Testis (tissue), 2 donors: ENCODE measurements at regions not wholly inside any gene's neighbourhood (a gene's known extent, or its start where the extent isn't known, plus 50 kb on each side); places are given as distances from the start of the nearest gene placed in this dataset.

Experiments
- POLR2A ChIP-seq: fragments of 450-650 bp; IDR thresholded peaks from one replicate; pipeline ENCODE4 v1.6.1; 2017; ENCODE audit warnings: antibody characterized with exemption, mild to moderate bottlenecking, moderate library complexity
- TF ChIP-seq, protein P1 (sequence below), 3 experiments: fragments of 450-650 bp in 2 of 3; fragments of 200-600 bp in 1 of 3; sonication (generic) in 1 of 3; IDR thresholded peaks; one replicate each; pipeline ENCODE4 v1.5.1; 2016 to 2019; ENCODE audit warnings: antibody characterized with exemption in 3 of 3, mild to moderate bottlenecking in 2 of 3, moderate library complexity in 1 of 3

GRCh38 chr3:36633060-36633459 lies 131.3 kb downstream of the DCLK3 start:
- TF ChIP-seq, protein P1, sequence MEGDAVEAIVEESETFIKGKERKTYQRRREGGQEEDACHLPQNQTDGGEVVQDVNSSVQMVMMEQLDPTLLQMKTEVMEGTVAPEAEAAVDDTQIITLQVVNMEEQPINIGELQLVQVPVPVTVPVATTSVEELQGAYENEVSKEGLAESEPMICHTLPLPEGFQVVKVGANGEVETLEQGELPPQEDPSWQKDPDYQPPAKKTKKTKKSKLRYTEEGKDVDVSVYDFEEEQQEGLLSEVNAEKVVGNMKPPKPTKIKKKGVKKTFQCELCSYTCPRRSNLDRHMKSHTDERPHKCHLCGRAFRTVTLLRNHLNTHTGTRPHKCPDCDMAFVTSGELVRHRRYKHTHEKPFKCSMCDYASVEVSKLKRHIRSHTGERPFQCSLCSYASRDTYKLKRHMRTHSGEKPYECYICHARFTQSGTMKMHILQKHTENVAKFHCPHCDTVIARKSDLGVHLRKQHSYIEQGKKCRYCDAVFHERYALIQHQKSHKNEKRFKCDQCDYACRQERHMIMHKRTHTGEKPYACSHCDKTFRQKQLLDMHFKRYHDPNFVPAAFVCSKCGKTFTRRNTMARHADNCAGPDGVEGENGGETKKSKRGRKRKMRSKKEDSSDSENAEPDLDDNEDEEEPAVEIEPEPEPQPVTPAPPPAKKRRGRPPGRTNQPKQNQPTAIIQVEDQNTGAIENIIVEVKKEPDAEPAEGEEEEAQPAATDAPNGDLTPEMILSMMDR (IDR thresholded peaks at IDR 0.05) = no peak
- no peak for TF ChIP-seq POLR2A
